ENCODE measurements at regions not wholly inside any gene's neighbourhood (a gene's known extent, or its start where the extent isn't known, plus 50 kb on each side); places are given as distances from the start of the nearest gene placed in this dataset.

DNA sequence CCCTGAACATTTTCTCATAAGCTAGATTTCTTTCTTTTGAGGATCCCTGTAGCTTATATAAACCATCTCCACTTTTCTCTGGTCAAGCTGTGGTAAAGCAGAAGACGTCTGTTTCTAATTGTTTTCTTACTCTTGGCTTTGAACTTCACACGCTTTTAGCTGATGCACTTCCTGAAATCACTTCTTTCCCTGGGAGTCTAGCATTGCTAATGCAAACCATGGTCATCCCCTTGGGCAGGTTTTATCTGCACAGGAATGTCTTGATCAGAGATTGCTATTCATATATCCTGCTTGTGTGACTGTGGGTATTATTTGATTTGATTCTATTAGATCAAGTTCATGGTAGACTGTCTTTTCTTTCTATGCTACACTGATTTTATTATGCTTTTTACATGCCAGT is 199.2 kb upstream of the POU2AF2 start:
- no peaks in the 10 kb centered on the region for H3K36me3 ChIP-seq (ENCODE audit: control insufficient read depth, insufficient read depth, low read length)
- H3K79me2 ChIP-seq, result no peaks in the 10 kb centered on the region
- no peak overlapping the region for H3K9ac ChIP-seq
- TF ChIP-seq, protein P1, sequence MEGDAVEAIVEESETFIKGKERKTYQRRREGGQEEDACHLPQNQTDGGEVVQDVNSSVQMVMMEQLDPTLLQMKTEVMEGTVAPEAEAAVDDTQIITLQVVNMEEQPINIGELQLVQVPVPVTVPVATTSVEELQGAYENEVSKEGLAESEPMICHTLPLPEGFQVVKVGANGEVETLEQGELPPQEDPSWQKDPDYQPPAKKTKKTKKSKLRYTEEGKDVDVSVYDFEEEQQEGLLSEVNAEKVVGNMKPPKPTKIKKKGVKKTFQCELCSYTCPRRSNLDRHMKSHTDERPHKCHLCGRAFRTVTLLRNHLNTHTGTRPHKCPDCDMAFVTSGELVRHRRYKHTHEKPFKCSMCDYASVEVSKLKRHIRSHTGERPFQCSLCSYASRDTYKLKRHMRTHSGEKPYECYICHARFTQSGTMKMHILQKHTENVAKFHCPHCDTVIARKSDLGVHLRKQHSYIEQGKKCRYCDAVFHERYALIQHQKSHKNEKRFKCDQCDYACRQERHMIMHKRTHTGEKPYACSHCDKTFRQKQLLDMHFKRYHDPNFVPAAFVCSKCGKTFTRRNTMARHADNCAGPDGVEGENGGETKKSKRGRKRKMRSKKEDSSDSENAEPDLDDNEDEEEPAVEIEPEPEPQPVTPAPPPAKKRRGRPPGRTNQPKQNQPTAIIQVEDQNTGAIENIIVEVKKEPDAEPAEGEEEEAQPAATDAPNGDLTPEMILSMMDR (IDR thresholded peaks at IDR 0.05), result no peak
- H3K27me3 ChIP-seq (ENCODE audit: control insufficient read depth, insufficient read depth, low read length), result no peaks in the 10 kb centered on the region
- H3K4me3 ChIP-seq (ENCODE audit: low read depth, low read length), result no peak overlapping the region
- no peaks in the 10 kb centered on the region for H3K4me1 ChIP-seq
- H3K9me3 ChIP-seq (ENCODE audit: control insufficient read depth, low read length), result no peaks in the 10 kb centered on the region
- no peak overlapping the region for H3K27ac ChIP-seq
- no peak overlapping the region for H3K4me2 ChIP-seq (ENCODE audit: low read length)
- no peak overlapping the region for H2AFZ ChIP-seq

DNA sequence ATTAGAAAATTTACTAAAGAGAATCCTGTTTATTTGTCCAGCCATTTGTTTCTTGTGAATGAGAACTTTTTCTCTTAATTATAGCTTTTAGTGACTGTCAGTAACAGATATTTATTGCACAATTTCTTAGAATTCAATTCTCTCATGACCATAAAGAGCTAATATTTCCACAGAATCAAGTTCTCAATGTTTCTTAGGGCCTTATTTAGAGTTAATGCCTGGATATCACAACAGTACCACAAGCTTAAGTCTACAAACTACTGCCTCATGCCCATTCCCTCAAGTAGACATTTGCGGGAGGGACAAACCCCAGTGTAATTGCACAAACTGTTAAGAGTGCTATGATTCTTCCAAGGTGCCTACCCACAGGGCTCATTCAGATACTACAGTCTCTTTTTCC is 199.7 kb upstream of the POU2AF2 start:
- H3K4me1 ChIP-seq, result no peaks in the 10 kb centered on the region
- H3K9ac ChIP-seq, result no peak overlapping the region
- H3K79me2 ChIP-seq, result no peaks in the 10 kb centered on the region
- no peaks in the 10 kb centered on the region for H3K27me3 ChIP-seq (ENCODE audit: control insufficient read depth, insufficient read depth, low read length)
- H3K4me3 ChIP-seq (ENCODE audit: low read depth, low read length), result no peak overlapping the region
- H3K36me3 ChIP-seq (ENCODE audit: control insufficient read depth, insufficient read depth, low read length), result no peaks in the 10 kb centered on the region
- TF ChIP-seq, protein P1 (IDR thresholded peaks at IDR 0.05), result no peak
- H3K27ac ChIP-seq, result no peak overlapping the region
- no peaks in the 10 kb centered on the region for H3K9me3 ChIP-seq (ENCODE audit: control insufficient read depth, low read length)
- no peak overlapping the region for H3K4me2 ChIP-seq (ENCODE audit: low read length)
- no peak overlapping the region for H2AFZ ChIP-seq

DNA sequence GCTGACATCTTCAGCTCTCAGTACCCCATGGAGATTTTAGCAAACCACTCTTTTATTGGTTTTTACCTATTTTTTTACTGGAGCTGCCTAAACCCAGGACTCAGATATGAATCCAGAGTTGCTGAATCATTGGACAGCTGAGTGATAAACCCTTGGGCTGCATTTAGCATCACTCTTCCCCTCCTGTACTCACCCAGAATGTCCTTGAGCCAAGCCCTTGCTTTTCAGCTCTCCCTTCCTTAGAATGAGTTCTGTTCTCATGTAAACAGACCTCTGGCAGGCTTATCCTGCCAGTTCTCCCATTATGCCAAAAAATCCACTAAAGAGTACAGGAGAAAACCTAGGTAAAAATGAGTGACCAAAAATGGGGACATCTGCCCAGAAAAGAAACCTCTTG is 200.1 kb upstream of the POU2AF2 start:
- H3K9me3 ChIP-seq (ENCODE audit: control insufficient read depth, low read length), result no peaks in the 10 kb centered on the region
- no peaks in the 10 kb centered on the region for H3K36me3 ChIP-seq (ENCODE audit: control insufficient read depth, insufficient read depth, low read length)
- no peak overlapping the region for H3K27ac ChIP-seq
- no peak overlapping the region for H2AFZ ChIP-seq
- no peak overlapping the region for H3K4me3 ChIP-seq (ENCODE audit: low read depth, low read length)
- TF ChIP-seq, protein P1 (IDR thresholded peaks at IDR 0.05), result no peak
- H3K4me1 ChIP-seq, result no peaks in the 10 kb centered on the region
- no peaks in the 10 kb centered on the region for H3K27me3 ChIP-seq (ENCODE audit: control insufficient read depth, insufficient read depth, low read length)
- no peak overlapping the region for H3K9ac ChIP-seq
- no peaks in the 10 kb centered on the region for H3K79me2 ChIP-seq
- H3K4me2 ChIP-seq (ENCODE audit: low read length), result no peak overlapping the region

DNA sequence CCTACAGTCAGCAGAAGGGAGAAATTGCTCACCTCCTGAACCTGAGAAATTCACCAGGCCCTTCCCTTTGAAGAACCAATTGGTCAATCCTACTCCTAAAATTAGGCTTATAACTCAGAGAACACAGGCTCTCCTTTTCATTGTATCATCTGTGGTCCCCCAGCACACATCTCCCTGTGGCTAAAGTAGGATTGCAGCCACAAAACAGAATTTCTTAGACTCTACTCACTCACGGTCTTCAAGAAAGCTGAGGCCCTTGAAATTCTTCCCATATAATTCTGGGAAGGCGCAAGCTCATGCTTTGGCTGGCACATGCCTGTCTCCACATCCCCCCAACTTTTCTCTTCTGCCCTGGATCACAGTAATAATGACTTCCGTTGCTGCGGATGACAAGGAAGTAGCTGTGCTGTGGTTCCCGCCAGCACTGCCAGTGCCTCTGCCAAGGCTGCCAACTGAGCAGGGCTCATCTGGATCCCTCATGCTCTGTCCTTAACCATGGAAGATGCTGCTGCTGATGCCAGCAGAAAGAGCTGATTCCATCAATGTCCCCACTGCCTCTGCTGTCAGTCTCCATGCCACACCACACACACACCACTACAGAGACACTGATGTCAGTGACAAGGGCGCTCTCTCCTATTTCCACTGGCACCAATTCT is 200.6 kb upstream of the POU2AF2 start:
- no peak overlapping the region for H3K9ac ChIP-seq
- H3K27me3 ChIP-seq (ENCODE audit: control insufficient read depth, insufficient read depth, low read length), result no peaks in the 10 kb centered on the region
- TF ChIP-seq, protein P1 (IDR thresholded peaks at IDR 0.05), result no peak
- no peaks in the 10 kb centered on the region for H3K79me2 ChIP-seq
- no peak overlapping the region for H3K27ac ChIP-seq
- no peak overlapping the region for H3K4me2 ChIP-seq (ENCODE audit: low read length)
- H2AFZ ChIP-seq, result no peak overlapping the region
- H3K36me3 ChIP-seq (ENCODE audit: control insufficient read depth, insufficient read depth, low read length), result no peaks in the 10 kb centered on the region
- H3K9me3 ChIP-seq (ENCODE audit: control insufficient read depth, low read length), result no peaks in the 10 kb centered on the region
- no peak overlapping the region for H3K4me3 ChIP-seq (ENCODE audit: low read depth, low read length)
- H3K4me1 ChIP-seq, result no peaks in the 10 kb centered on the region

DNA sequence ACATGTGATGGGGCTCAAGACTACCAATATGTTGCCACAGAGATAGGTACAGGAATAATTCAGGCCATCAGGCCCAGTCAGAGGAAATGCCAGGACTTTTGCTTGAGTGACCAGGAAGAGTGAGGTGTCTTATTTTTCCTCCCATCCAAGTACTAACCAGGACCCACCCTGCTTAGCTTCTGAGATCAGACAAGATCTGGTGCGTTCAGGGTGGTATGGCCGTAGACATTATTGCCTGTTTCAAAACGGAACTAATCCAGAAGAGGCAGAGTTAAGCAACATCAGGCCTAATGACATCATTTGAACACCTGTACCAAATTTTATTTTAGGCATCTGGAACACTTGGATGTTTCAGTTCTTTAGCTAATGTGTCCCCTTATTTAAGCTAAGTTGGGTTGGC is 205.5 kb upstream of the POU2AF2 start:
- Histone ChIP-seq H3K27ac (no peak overlapping the region), H3K4me1 (no peaks in the 10 kb centered on the region)

More for the DNA sequence above, 205.5 kb upstream of the POU2AF2 start:
- Histone ChIP-seq H2AFZ (no peak overlapping the region), H3K4me2 (ENCODE audit: low read length) (no peak overlapping the region), H3K9ac (no peak overlapping the region), H3K9me3 (ENCODE audit: control insufficient read depth, low read length) (no peaks in the 10 kb centered on the region), H3K36me3 (ENCODE audit: control insufficient read depth, insufficient read depth, low read length) (no peaks in the 10 kb centered on the region), H3K27me3 (ENCODE audit: control insufficient read depth, insufficient read depth, low read length) (no peaks in the 10 kb centered on the region), H3K4me3 (ENCODE audit: low read depth, low read length) (no peak overlapping the region), H3K79me2 (no peaks in the 10 kb centered on the region)
- TF ChIP-seq, protein P1 (IDR thresholded peaks at IDR 0.05), result no peak
